ENCODE measurements at regions not wholly inside any gene's neighbourhood (a gene's known extent, or its start where the extent isn't known, plus 50 kb on each side); places are given as distances from the start of the nearest gene placed in this dataset.

DNA sequence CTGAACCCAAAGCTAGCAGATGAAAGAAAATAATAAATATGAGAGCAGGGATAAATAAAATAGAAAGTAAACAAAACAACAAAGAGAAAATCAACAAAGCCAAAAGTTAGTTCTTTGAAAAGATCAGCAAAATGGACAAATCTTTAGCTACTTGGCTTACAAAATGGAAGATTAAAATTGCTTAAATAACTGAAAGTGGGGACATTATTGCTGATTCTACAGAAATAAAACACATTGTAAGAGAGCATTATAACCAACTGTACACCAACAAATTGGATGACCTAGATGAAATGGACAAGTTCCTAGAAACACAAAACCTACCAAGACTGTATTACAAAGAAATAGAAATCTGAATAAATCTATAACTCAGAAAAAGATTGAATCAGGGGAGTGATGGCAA is 238.3 kb upstream of the C1orf87 start:
- TF ChIP-seq, protein P1, sequence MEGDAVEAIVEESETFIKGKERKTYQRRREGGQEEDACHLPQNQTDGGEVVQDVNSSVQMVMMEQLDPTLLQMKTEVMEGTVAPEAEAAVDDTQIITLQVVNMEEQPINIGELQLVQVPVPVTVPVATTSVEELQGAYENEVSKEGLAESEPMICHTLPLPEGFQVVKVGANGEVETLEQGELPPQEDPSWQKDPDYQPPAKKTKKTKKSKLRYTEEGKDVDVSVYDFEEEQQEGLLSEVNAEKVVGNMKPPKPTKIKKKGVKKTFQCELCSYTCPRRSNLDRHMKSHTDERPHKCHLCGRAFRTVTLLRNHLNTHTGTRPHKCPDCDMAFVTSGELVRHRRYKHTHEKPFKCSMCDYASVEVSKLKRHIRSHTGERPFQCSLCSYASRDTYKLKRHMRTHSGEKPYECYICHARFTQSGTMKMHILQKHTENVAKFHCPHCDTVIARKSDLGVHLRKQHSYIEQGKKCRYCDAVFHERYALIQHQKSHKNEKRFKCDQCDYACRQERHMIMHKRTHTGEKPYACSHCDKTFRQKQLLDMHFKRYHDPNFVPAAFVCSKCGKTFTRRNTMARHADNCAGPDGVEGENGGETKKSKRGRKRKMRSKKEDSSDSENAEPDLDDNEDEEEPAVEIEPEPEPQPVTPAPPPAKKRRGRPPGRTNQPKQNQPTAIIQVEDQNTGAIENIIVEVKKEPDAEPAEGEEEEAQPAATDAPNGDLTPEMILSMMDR (conservative IDR thresholded peaks at IDR 0.05) = no peak
- no peak for TF ChIP-seq EZH2 (IDR thresholded peaks at IDR 0.05; ENCODE audit: low read depth)
